ENCODE measurements at regions not wholly inside any gene's neighbourhood (a gene's known extent, or its start where the extent isn't known, plus 50 kb on each side); places are given as distances from the start of the nearest gene placed in this dataset.

GRCh38 chr3:86257955-86258641, 732.9 kb downstream of the VGLL3 start:
- no peaks in the 10 kb centered on the region for H3K9me3 ChIP-seq (ENCODE audit: control insufficient read depth, insufficient read depth, low read depth, low read length)
- intact Hi-C loops (cut with micrococcal nuclease; ENCODE audit: unreplicated experiment) (no loop called here), in situ Hi-C loops (cut with HindIII; ENCODE audit: low pct_unique_long_range_greater_than_20kb, low sequenced_read_pairs) (no loop called here)
- no peak overlapping the region for H3K27ac ChIP-seq (ENCODE audit: low read length)
- no peak for TF ChIP-seq TCF7L2 (IDR thresholded peaks at IDR 0.05; ENCODE audit: low read depth, low read length)
- TF ChIP-seq, protein P1, sequence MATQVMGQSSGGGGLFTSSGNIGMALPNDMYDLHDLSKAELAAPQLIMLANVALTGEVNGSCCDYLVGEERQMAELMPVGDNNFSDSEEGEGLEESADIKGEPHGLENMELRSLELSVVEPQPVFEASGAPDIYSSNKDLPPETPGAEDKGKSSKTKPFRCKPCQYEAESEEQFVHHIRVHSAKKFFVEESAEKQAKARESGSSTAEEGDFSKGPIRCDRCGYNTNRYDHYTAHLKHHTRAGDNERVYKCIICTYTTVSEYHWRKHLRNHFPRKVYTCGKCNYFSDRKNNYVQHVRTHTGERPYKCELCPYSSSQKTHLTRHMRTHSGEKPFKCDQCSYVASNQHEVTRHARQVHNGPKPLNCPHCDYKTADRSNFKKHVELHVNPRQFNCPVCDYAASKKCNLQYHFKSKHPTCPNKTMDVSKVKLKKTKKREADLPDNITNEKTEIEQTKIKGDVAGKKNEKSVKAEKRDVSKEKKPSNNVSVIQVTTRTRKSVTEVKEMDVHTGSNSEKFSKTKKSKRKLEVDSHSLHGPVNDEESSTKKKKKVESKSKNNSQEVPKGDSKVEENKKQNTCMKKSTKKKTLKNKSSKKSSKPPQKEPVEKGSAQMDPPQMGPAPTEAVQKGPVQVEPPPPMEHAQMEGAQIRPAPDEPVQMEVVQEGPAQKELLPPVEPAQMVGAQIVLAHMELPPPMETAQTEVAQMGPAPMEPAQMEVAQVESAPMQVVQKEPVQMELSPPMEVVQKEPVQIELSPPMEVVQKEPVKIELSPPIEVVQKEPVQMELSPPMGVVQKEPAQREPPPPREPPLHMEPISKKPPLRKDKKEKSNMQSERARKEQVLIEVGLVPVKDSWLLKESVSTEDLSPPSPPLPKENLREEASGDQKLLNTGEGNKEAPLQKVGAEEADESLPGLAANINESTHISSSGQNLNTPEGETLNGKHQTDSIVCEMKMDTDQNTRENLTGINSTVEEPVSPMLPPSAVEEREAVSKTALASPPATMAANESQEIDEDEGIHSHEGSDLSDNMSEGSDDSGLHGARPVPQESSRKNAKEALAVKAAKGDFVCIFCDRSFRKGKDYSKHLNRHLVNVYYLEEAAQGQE (IDR thresholded peaks at IDR 0.05; ENCODE audit: insufficient read depth in 1 of 2, low read depth in 2 of 2, low read length in 1 of 2) = no peak
- no peak for TF ChIP-seq POLR2AphosphoS5 (IDR thresholded peaks at IDR 0.05; ENCODE audit: low read depth, low read length)
- no peaks in the 10 kb centered on the region for H3K4me1 ChIP-seq (ENCODE audit: control insufficient read depth, insufficient read depth, low read length)
- CTCF ChIA-PET = no interaction called here
- no peaks in the 10 kb centered on the region for H3K27me3 ChIP-seq (ENCODE audit: control insufficient read depth, insufficient read depth, low read length)
- DNase-seq (ENCODE audit: low read depth, low spot score) = no peak
- no peak overlapping the region for H3K4me3 ChIP-seq (ENCODE audit: low read depth in 2 of 2, low read length in 2 of 2)
- no peaks in the 10 kb centered on the region for H3K36me3 ChIP-seq (ENCODE audit: control insufficient read depth, insufficient read depth, low read length)
- no peak for ATAC-seq
- POLR2A ChIA-PET = no interaction called here
- no TSS peak for BruUV-seq (replicated peaks)

- H3K4me1 ChIP-seq (ENCODE audit: control insufficient read depth, insufficient read depth, low read length) = no peaks in the 10 kb centered on the region
- DNase-seq (ENCODE audit: low read depth, low spot score) = no peak
- no peaks in the 10 kb centered on the region for H3K9me3 ChIP-seq (ENCODE audit: control insufficient read depth, insufficient read depth, low read depth, low read length)
- H3K4me3 ChIP-seq (ENCODE audit: low read depth in 2 of 2, low read length in 2 of 2) = no peak overlapping the region
- H3K36me3 ChIP-seq (ENCODE audit: control insufficient read depth, insufficient read depth, low read length) = no peaks in the 10 kb centered on the region
- CTCF ChIA-PET = no interaction called here
- POLR2A ChIA-PET = no interaction called here
- no peak for ATAC-seq
- no peak overlapping the region for H3K27ac ChIP-seq (ENCODE audit: low read length)
- in situ Hi-C loops (cut with HindIII; ENCODE audit: low pct_unique_long_range_greater_than_20kb, low sequenced_read_pairs) (no loop called here), intact Hi-C loops (cut with micrococcal nuclease; ENCODE audit: unreplicated experiment) (no loop called here)
- no TSS peak for BruUV-seq (replicated peaks)
- TF ChIP-seq, protein P2, sequence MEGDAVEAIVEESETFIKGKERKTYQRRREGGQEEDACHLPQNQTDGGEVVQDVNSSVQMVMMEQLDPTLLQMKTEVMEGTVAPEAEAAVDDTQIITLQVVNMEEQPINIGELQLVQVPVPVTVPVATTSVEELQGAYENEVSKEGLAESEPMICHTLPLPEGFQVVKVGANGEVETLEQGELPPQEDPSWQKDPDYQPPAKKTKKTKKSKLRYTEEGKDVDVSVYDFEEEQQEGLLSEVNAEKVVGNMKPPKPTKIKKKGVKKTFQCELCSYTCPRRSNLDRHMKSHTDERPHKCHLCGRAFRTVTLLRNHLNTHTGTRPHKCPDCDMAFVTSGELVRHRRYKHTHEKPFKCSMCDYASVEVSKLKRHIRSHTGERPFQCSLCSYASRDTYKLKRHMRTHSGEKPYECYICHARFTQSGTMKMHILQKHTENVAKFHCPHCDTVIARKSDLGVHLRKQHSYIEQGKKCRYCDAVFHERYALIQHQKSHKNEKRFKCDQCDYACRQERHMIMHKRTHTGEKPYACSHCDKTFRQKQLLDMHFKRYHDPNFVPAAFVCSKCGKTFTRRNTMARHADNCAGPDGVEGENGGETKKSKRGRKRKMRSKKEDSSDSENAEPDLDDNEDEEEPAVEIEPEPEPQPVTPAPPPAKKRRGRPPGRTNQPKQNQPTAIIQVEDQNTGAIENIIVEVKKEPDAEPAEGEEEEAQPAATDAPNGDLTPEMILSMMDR (IDR thresholded peaks at IDR 0.05) = no peak
- TF ChIP-seq POLR2AphosphoS5 (IDR thresholded peaks at IDR 0.05; ENCODE audit: low read depth, low read length) (no peak), TCF7L2 (IDR thresholded peaks at IDR 0.05; ENCODE audit: low read depth, low read length) (no peak), SIN3A (IDR thresholded peaks at IDR 0.05; ENCODE audit: borderline replicate concordance, insufficient read depth, low read depth, low read length) (no peak)
- TF ChIP-seq, protein P1 (IDR thresholded peaks at IDR 0.05; ENCODE audit: insufficient read depth in 1 of 2, low read depth in 2 of 2, low read length in 1 of 2) = no peak
- no peaks in the 10 kb centered on the region for H3K27me3 ChIP-seq (ENCODE audit: control insufficient read depth, insufficient read depth, low read length)
Measured at GRCh38 chr3:86254480-86254879, 736.5 kb downstream of the VGLL3 start.

Measured in Panc1 (cell line).